ENCODE measurements at regions not wholly inside any gene's neighbourhood (a gene's known extent, or its start where the extent isn't known, plus 50 kb on each side); places are given as distances from the start of the nearest gene placed in this dataset.

- TF ChIP-seq CTCF (IDR thresholded peaks at IDR 0.05) (no peak), POLR2A (IDR thresholded peaks at IDR 0.05) (no peak), POLR2AphosphoS5 (IDR thresholded peaks at IDR 0.05) (no peak)
These were observed 77.3 kb downstream of the CCDC34 start for GRCh38 chr11:27285761-27286160.

All from transverse colon (tissue), 4 donors.